Parathyroid adenoma (tissue), 2 donors: ENCODE measurements at regions not wholly inside any gene's neighbourhood (a gene's known extent, or its start where the extent isn't known, plus 50 kb on each side); places are given as distances from the start of the nearest gene placed in this dataset.

Experiments
- H2AFZ ChIP-seq: fragments of 300-600 bp; sonication (generic); one replicate; pipeline ENCODE4 v1.7.0; 2017; ENCODE audit warnings: antibody characterized with exemption, mild to moderate bottlenecking
- H3K27ac ChIP-seq: fragments of 300-600 bp; sonication (generic); one replicate; pipeline ENCODE4 v1.7.0; 2017
- H3K27me3 ChIP-seq: fragments of 300-600 bp; sonication (generic); one replicate; pipeline ENCODE4 v1.7.0; 2017; ENCODE audit warnings: low read length; ENCODE audit not compliant: control insufficient read depth, insufficient read depth
- H3K36me3 ChIP-seq: fragments of 300-600 bp; sonication (generic); one replicate; pipeline ENCODE4 v1.7.0; 2017; ENCODE audit warnings: low read length; ENCODE audit not compliant: control insufficient read depth, insufficient read depth
- H3K4me1 ChIP-seq: fragments of 300-600 bp; sonication (generic); one replicate; pipeline ENCODE4 v1.7.0; 2017; ENCODE audit warnings: control low read depth
- H3K4me2 ChIP-seq: fragments of 300-600 bp; sonication (generic); one replicate; pipeline ENCODE4 v1.7.0; 2017; ENCODE audit warnings: low read length
- H3K4me3 ChIP-seq: fragments of 300-600 bp; sonication (generic); one replicate; pipeline ENCODE4 v1.7.0; 2017; ENCODE audit warnings: low read depth, low read length
- H3K79me2 ChIP-seq: fragments of 300-600 bp; sonication (generic); one replicate; pipeline ENCODE4 v1.7.0; 2017; ENCODE audit warnings: control low read depth
- H3K9ac ChIP-seq: fragments of 300-600 bp; sonication (generic); one replicate; pipeline ENCODE4 v1.7.0; 2017; ENCODE audit warnings: mild to moderate bottlenecking
- H3K9me3 ChIP-seq: fragments of 300-600 bp; sonication (generic); one replicate; pipeline ENCODE4 v1.7.0; 2017; ENCODE audit warnings: low read length; ENCODE audit not compliant: control insufficient read depth
- CTCF ChIP-seq: fragments of 300-600 bp; sonication (generic); IDR thresholded peaks from one replicate; pipeline ENCODE4 v1.7.0; 2017; ENCODE audit warnings: antibody characterized with exemption, mild to moderate bottlenecking
- donor health status: primary hyperparathyroidism.

GRCh38 chr22:47849576-47849975, 1087.1 kb downstream of the TBC1D22A start:
- Histone ChIP-seq H3K9me3 (no peaks in the 10 kb centered on the region), H2AFZ (no peak overlapping the region), H3K79me2 (no peaks in the 10 kb centered on the region), H3K4me2 (no peak overlapping the region), H3K4me1 (no peaks in the 10 kb centered on the region), H3K36me3 (no peaks in the 10 kb centered on the region), H3K9ac (no peak overlapping the region), H3K27ac (no peak overlapping the region), H3K4me3 (no peak overlapping the region), H3K27me3 (no peaks in the 10 kb centered on the region)
- no peak for TF ChIP-seq CTCF

- no peaks in the 10 kb centered on the region for H3K9me3 ChIP-seq
- no peaks in the 10 kb centered on the region for H3K27me3 ChIP-seq
- H3K27ac ChIP-seq = no peak overlapping the region
- no peaks in the 10 kb centered on the region for H3K79me2 ChIP-seq
- TF ChIP-seq CTCF = no peak
- H3K36me3 ChIP-seq = no peaks in the 10 kb centered on the region
- H2AFZ ChIP-seq = no peak overlapping the region
- H3K4me2 ChIP-seq = no peak overlapping the region
- no peak overlapping the region for H3K9ac ChIP-seq
- no peak overlapping the region for H3K4me3 ChIP-seq
- no peaks in the 10 kb centered on the region for H3K4me1 ChIP-seq
Observed at GRCh38 chr22:47848184-47848920, 1085.9 kb downstream of the TBC1D22A start.

GRCh38 chr22:47847131-47847890, 1084.9 kb downstream of the TBC1D22A start:
- no peaks in the 10 kb centered on the region for H3K9me3 ChIP-seq
- H2AFZ ChIP-seq = no peak overlapping the region
- no peak overlapping the region for H3K4me2 ChIP-seq
- no peak overlapping the region for H3K9ac ChIP-seq
- no peaks in the 10 kb centered on the region for H3K4me1 ChIP-seq
- H3K36me3 ChIP-seq = no peaks in the 10 kb centered on the region
- H3K4me3 ChIP-seq = no peak overlapping the region
- no peak overlapping the region for H3K27ac ChIP-seq
- H3K27me3 ChIP-seq = no peaks in the 10 kb centered on the region
- H3K79me2 ChIP-seq = no peaks in the 10 kb centered on the region
- no peak for TF ChIP-seq CTCF

- no peak overlapping the region for H3K27ac ChIP-seq
- H3K9ac ChIP-seq = no peak overlapping the region
- no peaks in the 10 kb centered on the region for H3K36me3 ChIP-seq
- H2AFZ ChIP-seq = no peak overlapping the region
- H3K9me3 ChIP-seq = no peaks in the 10 kb centered on the region
- no peaks in the 10 kb centered on the region for H3K27me3 ChIP-seq
- no peaks in the 10 kb centered on the region for H3K79me2 ChIP-seq
- H3K4me1 ChIP-seq = no peaks in the 10 kb centered on the region
- H3K4me2 ChIP-seq = no peak overlapping the region
- no peak for TF ChIP-seq CTCF
- H3K4me3 ChIP-seq = no peak overlapping the region
Observed at GRCh38 chr22:47846206-47846605, 1083.8 kb downstream of the TBC1D22A start.
